K562 (cell line): ENCODE measurements at regions not wholly inside any gene's neighbourhood (a gene's known extent, or its start where the extent isn't known, plus 50 kb on each side); places are given as distances from the start of the nearest gene placed in this dataset.
"Not testable (repeated sequence)": the region's sequence is repeated elsewhere in the genome, so short reads cannot be mapped to it uniquely, and the experiment has no call there.

Source experiments
- ATAC-seq: fragments of 200-7000 bp; cut with Tn5 transposase; 3 replicates; pipeline ENCODE4 v1.9.1; 2020; ENCODE audit warnings: moderate library complexity
- BruUV-seq: library from RNA; stranded (reverse); fragments of 400-500 nt; replicated peaks from 2 replicates; lab custom pipeline; 2021; lab: Mats Ljungman, UMichigan
- CTCF ChIA-PET: fragments of 300-600 bp; formaldehyde crosslinking; extraction: SDS; loops from one replicate; lab custom pipeline; 2021; ENCODE audit warnings: low intra/inter-chr PET ratio; lab: Yijun Ruan, JAX
- POLR2A ChIA-PET: fragments of 300-600, 350-650 bp; sonication (Branson Sonifier 250); formaldehyde crosslinking; extraction: SDS; loops from one replicate; lab custom pipeline; 2021; ENCODE audit warnings: antibody characterized with exemption, inconsistent platforms; lab: Yijun Ruan, JAX
- DNase-seq, 4 experiments: peaks; one replicate each; pipeline versions ENCODE4 v3.0.0 to v3.0.0-alpha.2; 2011 to 2018; ENCODE audit warnings: low spot score in 3 of 4, mixed read lengths in 3 of 4; ENCODE audit errors: extremely low read depth in 1 of 4
- FAIRE-seq: peaks from 2 replicates; lab custom pipeline; 2011; peaks lifted over from hg19 to GRCh38; lab: Jason Lieb, UNC
- H2AFZ ChIP-seq: 2 replicates; pipeline ENCODE4 v1.6.0; 2011; ENCODE audit warnings: low read depth, low read length, control low read depth, inconsistent platforms
- H3K27ac ChIP-seq: fragments of 200-600 bp; 3 replicates; pipeline ENCODE4 v1.8.0; 2011; ENCODE audit warnings: low read depth, mild to moderate bottlenecking, control low read depth, inconsistent platforms, low read length, moderate library complexity, mixed read lengths; ENCODE audit errors: extremely low read depth
- H3K27me3 ChIP-seq, 2 experiments: fragments of 300-600 bp in 1 of 2; 2 replicates in 1 of 2; 3 replicates in 1 of 2; pipeline versions ENCODE4 v1.6.0 to v1.8.0; 2011; ENCODE audit warnings: inconsistent platforms in 2 of 2, low read length in 2 of 2, mild to moderate bottlenecking in 1 of 2, mixed read lengths in 1 of 2, moderate library complexity in 1 of 2; ENCODE audit not compliant: control insufficient read depth in 2 of 2, insufficient read depth in 2 of 2
- H3K36me3 ChIP-seq: fragments of 300-600 bp; 3 replicates; pipeline ENCODE4 v1.8.0; 2011; ENCODE audit warnings: mild to moderate bottlenecking, low read length, inconsistent platforms; ENCODE audit not compliant: control insufficient read depth, insufficient read depth
- H3K4me1 ChIP-seq, 2 experiments: fragments of 200-600 bp in 1 of 2; replicated peaks in 1 of 2; 2 replicates in 1 of 2; 3 replicates in 1 of 2; pipeline versions ENCODE4 v1.5.1 to v1.8.0; 2011; ENCODE audit warnings: inconsistent platforms in 2 of 2, low read length in 2 of 2, mild to moderate bottlenecking in 1 of 2, mixed read lengths in 1 of 2, moderate library complexity in 1 of 2; ENCODE audit not compliant: control insufficient read depth in 2 of 2, insufficient read depth in 2 of 2
- H3K4me2 ChIP-seq: 2 replicates; pipeline ENCODE4 v1.6.1; 2011; ENCODE audit warnings: low read length, control low read depth, inconsistent platforms, mixed read lengths; ENCODE audit not compliant: insufficient read depth
- H3K4me3 ChIP-seq: fragments of 200-600 bp; sonication (generic), shearing (Covaris generic); 2 replicates; pipeline ENCODE4 v1.5.1; 2016; ENCODE audit warnings: control low read depth, inconsistent platforms
- H3K79me2 ChIP-seq: fragments of 200-600 bp; 3 replicates; pipeline ENCODE4 v1.8.0; 2011; ENCODE audit warnings: low read length, inconsistent platforms; ENCODE audit not compliant: control insufficient read depth, insufficient read depth
- H3K9ac ChIP-seq, 2 experiments: 2 replicates each; pipeline versions ENCODE4 v1.6.0 to v1.6.1; 2011; ENCODE audit warnings: low read depth in 2 of 2, low read length in 2 of 2, control low read depth in 1 of 2, inconsistent platforms in 1 of 2, mild to moderate bottlenecking in 1 of 2, mixed read lengths in 1 of 2; ENCODE audit not compliant: insufficient read depth in 1 of 2
- H3K9me1 ChIP-seq: one replicate; pipeline ENCODE4 v1.6.0; 2011; ENCODE audit warnings: inconsistent platforms, mild to moderate bottlenecking, low read length, moderate library complexity; ENCODE audit not compliant: control insufficient read depth, insufficient read depth
- H3K9me3 ChIP-seq: replicated peaks from 2 replicates; pipeline ENCODE4 v1.5.1; 2011; ENCODE audit warnings: low read depth, low read length, inconsistent platforms; ENCODE audit not compliant: control insufficient read depth, insufficient read depth
- H4K20me1 ChIP-seq: replicated peaks from 2 replicates; pipeline ENCODE4 v1.6.1; 2011; ENCODE audit warnings: low read length, inconsistent platforms, mixed read lengths; ENCODE audit not compliant: control insufficient read depth, insufficient read depth
- EZH2 ChIP-seq: IDR thresholded peaks from 2 replicates; pipeline ENCODE4 v1.6.1; 2012; ENCODE audit warnings: low read depth, mild to moderate bottlenecking, inconsistent platforms, low read length, borderline replicate concordance
- FOSL1 ChIP-seq: fragments of 200-800 bp; sonication (Bioruptor generic); conservative IDR thresholded peaks from 2 replicates; pipeline ENCODE4 v1.6.1; 2016; ENCODE audit warnings: missing genetic modification characterization, missing compliant biosample characterization
- GATAD2A ChIP-seq: fragments of 450-650 bp; IDR thresholded peaks from 2 replicates; pipeline ENCODE4 v1.6.1; 2017
- IFI16 ChIP-seq: fragments of 250-450 bp; sonication (Bioruptor Pico); IDR thresholded peaks from 2 replicates; pipeline ENCODE4 v2.1.2; 2022; ENCODE audit warnings: mild to moderate bottlenecking, inconsistent platforms
- POLR3G ChIP-seq: IDR thresholded peaks from 2 replicates; pipeline ENCODE4 v1.6.1; 2011; ENCODE audit not compliant: insufficient read length, insufficient replicate concordance; ENCODE audit errors: extremely low read depth
- SNRNP70 ChIP-seq: fragments of 200-400 bp; formaldehyde crosslinking; optimal IDR thresholded peaks from 2 replicates; pipeline ENCODE3; 2017; ENCODE audit warnings: low read depth, low read length
- TCF7L2 ChIP-seq: fragments of 150-350 bp; IDR thresholded peaks from 2 replicates; pipeline ENCODE4 v1.6.1; 2016; ENCODE audit warnings: low read depth, mild to moderate bottlenecking, low read length, moderate library complexity
- TCFL5 ChIP-seq: fragments of 250-450 bp; sonication (Bioruptor Pico); conservative IDR thresholded peaks from 2 replicates; pipeline ENCODE4 v1.6.1; 2021; ENCODE audit warnings: mild to moderate bottlenecking, moderate library complexity, matching md5 sums
- ZC3H8 ChIP-seq: fragments of 450-650 bp; IDR thresholded peaks from 2 replicates; pipeline ENCODE4 v1.6.1; 2017
- ZNF384 ChIP-seq: IDR thresholded peaks from 2 replicates; pipeline ENCODE4 v1.6.1; 2012; ENCODE audit warnings: low read depth, low read length, improper control_type of control experiment
- WGBS: fragments of 100-300 bp; shearing (Covaris generic); methylation state at CpG from one replicate; pipeline ENCODE4 v1.1.6; 2016; ENCODE audit warnings: low coverage, mixed read lengths; ENCODE audit not compliant: insufficient coverage; ENCODE audit errors: missing lambda C conversion rate; 5-methylcytosine and 5-hydroxymethylcytosine counted together
- in situ Hi-C: fragments of 300-500 bp; cut with MboI; formaldehyde crosslinking; loops from 4 replicates; pipeline ENCODE4 v1.15.0; 2018; ENCODE audit warnings: inconsistent platforms, mixed read lengths
- intact Hi-C: fragments of 100-400 bp; cut with micrococcal nuclease; formaldehyde crosslinking; loops from 2 replicates; pipeline ENCODE4 v1.14.2; 2022
- TF ChIP-seq, protein P1 (sequence below), 2 experiments: fragments of 450-650 bp in 1 of 2; IDR thresholded peaks; 2 replicates each; pipeline ENCODE4 v1.6.1; 2011 to 2017; ENCODE audit warnings: low read depth in 2 of 2, antibody characterized with exemption in 1 of 2, borderline replicate concordance in 1 of 2, low read length in 1 of 2, mild to moderate bottlenecking in 1 of 2, mixed read lengths in 1 of 2; ENCODE audit not compliant: control insufficient read depth in 1 of 2

- CTCF ChIA-PET: no interaction called here
- no peaks in the 10 kb centered on the region for H3K9me1 ChIP-seq
- H3K4me1 ChIP-seq: no peaks in the 10 kb centered on the region
- H2AFZ ChIP-seq: no peak overlapping the region
- no peaks in the 10 kb centered on the region for H3K79me2 ChIP-seq
- FAIRE-seq (no peak), ATAC-seq (no peak), DNase-seq (no peak)
- H3K4me2 ChIP-seq: no peak overlapping the region
- no TSS peak for BruUV-seq
- no peaks in the 10 kb centered on the region for H3K36me3 ChIP-seq
- no peak for TF ChIP-seq ZC3H8
- no peak for TF ChIP-seq TCF7L2
- TF ChIP-seq GATAD2A: no peak
- TF ChIP-seq, protein P1, sequence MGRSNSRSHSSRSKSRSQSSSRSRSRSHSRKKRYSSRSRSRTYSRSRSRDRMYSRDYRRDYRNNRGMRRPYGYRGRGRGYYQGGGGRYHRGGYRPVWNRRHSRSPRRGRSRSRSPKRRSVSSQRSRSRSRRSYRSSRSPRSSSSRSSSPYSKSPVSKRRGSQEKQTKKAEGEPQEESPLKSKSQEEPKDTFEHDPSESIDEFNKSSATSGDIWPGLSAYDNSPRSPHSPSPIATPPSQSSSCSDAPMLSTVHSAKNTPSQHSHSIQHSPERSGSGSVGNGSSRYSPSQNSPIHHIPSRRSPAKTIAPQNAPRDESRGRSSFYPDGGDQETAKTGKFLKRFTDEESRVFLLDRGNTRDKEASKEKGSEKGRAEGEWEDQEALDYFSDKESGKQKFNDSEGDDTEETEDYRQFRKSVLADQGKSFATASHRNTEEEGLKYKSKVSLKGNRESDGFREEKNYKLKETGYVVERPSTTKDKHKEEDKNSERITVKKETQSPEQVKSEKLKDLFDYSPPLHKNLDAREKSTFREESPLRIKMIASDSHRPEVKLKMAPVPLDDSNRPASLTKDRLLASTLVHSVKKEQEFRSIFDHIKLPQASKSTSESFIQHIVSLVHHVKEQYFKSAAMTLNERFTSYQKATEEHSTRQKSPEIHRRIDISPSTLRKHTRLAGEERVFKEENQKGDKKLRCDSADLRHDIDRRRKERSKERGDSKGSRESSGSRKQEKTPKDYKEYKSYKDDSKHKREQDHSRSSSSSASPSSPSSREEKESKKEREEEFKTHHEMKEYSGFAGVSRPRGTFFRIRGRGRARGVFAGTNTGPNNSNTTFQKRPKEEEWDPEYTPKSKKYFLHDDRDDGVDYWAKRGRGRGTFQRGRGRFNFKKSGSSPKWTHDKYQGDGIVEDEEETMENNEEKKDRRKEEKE (IDR thresholded peaks at IDR 0.05; ENCODE audit: borderline replicate concordance in 1 of 2, control insufficient read depth in 1 of 2, low read depth in 2 of 2, low read length in 1 of 2): no peak
- no peak for TF ChIP-seq IFI16 (CRISPR knock-in tag)
- TF ChIP-seq SNRNP70: no peak
- TF ChIP-seq FOSL1 (tag): no peak
- no peak for TF ChIP-seq EZH2
- TF ChIP-seq ZNF384: no peak
- no peak for TF ChIP-seq POLR3G
- TF ChIP-seq TCFL5 (CRISPR knock-in tag): no peak
- in situ Hi-C loops: no loop called here
- H3K27me3 ChIP-seq: no peaks in the 10 kb centered on the region
- no peak overlapping the region for H3K9ac ChIP-seq
- intact Hi-C loops: no loop called here
- no peaks in the 10 kb centered on the region for H3K9me3 ChIP-seq
- no peak overlapping the region for H3K4me3 ChIP-seq
- H4K20me1 ChIP-seq: no peaks in the 10 kb centered on the region
- H3K27ac ChIP-seq: no peak overlapping the region
- POLR2A ChIA-PET: no interaction called here
Observed at GRCh38 chr19:20294181-20294580, 127.2 kb downstream of the ZNF486 start.

GRCh38 chr19:20292520-20292919 lies 125.5 kb downstream of the ZNF486 start:
- POLR2A ChIA-PET, H2AFZ ChIP-seq, CTCF ChIA-PET, H3K36me3 ChIP-seq, H3K79me2 ChIP-seq, in situ Hi-C loops, H3K4me2 ChIP-seq, ATAC-seq, H3K4me1 ChIP-seq, H3K9me1 ChIP-seq, H3K27me3 ChIP-seq, H3K27ac ChIP-seq, H3K9ac ChIP-seq, H4K20me1 ChIP-seq, H3K9me3 ChIP-seq, BruUV-seq, H3K4me3 ChIP-seq, DNase-seq, FAIRE-seq, intact Hi-C loops: not testable (repeated sequence)
- 0% methylated on average over 1 of the region's 1 CpG for WGBS
